ENCODE measurements at regions not wholly inside any gene's neighbourhood (a gene's known extent, or its start where the extent isn't known, plus 50 kb on each side); places are given as distances from the start of the nearest gene placed in this dataset.
A peak's percentile ranks its signal among the peaks of the same experiment; 100 is the strongest.

GRCh38 chr11:11038782-11039181, 180.9 kb upstream of the ZBED5 start:
- no peak for DNase-seq

GRCh38 chr11:11038352-11038751, 180.5 kb upstream of the ZBED5 start:
- DNase-seq = no peak

- peak; percentile 85 for DNase-seq
Observed at GRCh38 chr11:11036848-11037732, 179.2 kb upstream of the ZBED5 start.

GRCh38 chr11:11036185-11036847, 178.5 kb upstream of the ZBED5 start:
- no peak for DNase-seq

GRCh38 chr11:11035331-11035730, 177.5 kb upstream of the ZBED5 start:
- DNase-seq = no peak

GRCh38 chr11:11034476-11034875, 176.6 kb upstream of the ZBED5 start:
- no peak for DNase-seq

GRCh38 chr11:11032066-11032465, 174.2 kb upstream of the ZBED5 start:
- no peak for DNase-seq

GRCh38 chr11:11029027-11029426, 171.2 kb upstream of the ZBED5 start:
- no peak for DNase-seq

- DNase-seq = peak; percentile 77
Observed at GRCh38 chr11:11028017-11028692, 170.3 kb upstream of the ZBED5 start.

GRCh38 chr11:11027288-11027687, 169.4 kb upstream of the ZBED5 start:
- DNase-seq = no peak

- DNase-seq = no peak
Observed at GRCh38 chr11:11025087-11025486, 167.2 kb upstream of the ZBED5 start.

- DNase-seq = peak; percentile 74
Observed at GRCh38 chr11:11022125-11022730, 164.4 kb upstream of the ZBED5 start.

- no peak for DNase-seq
Observed at GRCh38 chr11:11021563-11021962, 163.7 kb upstream of the ZBED5 start.

GRCh38 chr11:11020747-11021149, 162.9 kb upstream of the ZBED5 start:
- peak; percentile 14 for DNase-seq

GRCh38 chr11:11020219-11020726, 162.4 kb upstream of the ZBED5 start:
- no peak for DNase-seq

GRCh38 chr11:11016943-11017342, 159.1 kb upstream of the ZBED5 start:
- DNase-seq = no peak

GRCh38 chr11:11016068-11016467, 158.2 kb upstream of the ZBED5 start:
- no peak for DNase-seq

- DNase-seq = no peak
Observed at GRCh38 chr11:11011617-11012016, 153.8 kb upstream of the ZBED5 start.

GRCh38 chr11:11010624-11011127, 152.8 kb upstream of the ZBED5 start:
- peak; percentile 35 for DNase-seq

- no peak for DNase-seq
Observed at GRCh38 chr11:11009179-11009578, 151.3 kb upstream of the ZBED5 start.

GRCh38 chr11:11004069-11004468, 146.2 kb upstream of the ZBED5 start:
- DNase-seq = no peak

- DNase-seq = no peak
Observed at GRCh38 chr11:11003226-11003625, 145.4 kb upstream of the ZBED5 start.
